ENCODE measurements at regions not wholly inside any gene's neighbourhood (a gene's known extent, or its start where the extent isn't known, plus 50 kb on each side); places are given as distances from the start of the nearest gene placed in this dataset.
"Not testable (repeated sequence)": the region's sequence is repeated elsewhere in the genome, so short reads cannot be mapped to it uniquely, and the experiment has no call there.

- DNase-seq, result not testable (repeated sequence)
Measured at GRCh38 chr2:12569929-12570328, 146.8 kb upstream of the TRIB2 start.

GRCh38 chr2:12577091-12577490 lies 139.6 kb upstream of the TRIB2 start:
- no peak for DNase-seq

GRCh38 chr2:12577567-12578253 lies 139.0 kb upstream of the TRIB2 start:
- DNase-seq, result no peak

- no peak for DNase-seq
Measured at GRCh38 chr2:12579018-12579417, 137.7 kb upstream of the TRIB2 start.

GRCh38 chr2:12584338-12584737 lies 132.4 kb upstream of the TRIB2 start:
- no peak for DNase-seq

GRCh38 chr2:12585784-12586183 lies 131.0 kb upstream of the TRIB2 start:
- no peak for DNase-seq

- no peak for DNase-seq
Measured at GRCh38 chr2:12587228-12587627, 129.5 kb upstream of the TRIB2 start.

- no peak for DNase-seq
Measured at GRCh38 chr2:12587729-12588522, 128.8 kb upstream of the TRIB2 start.

GRCh38 chr2:12588986-12589385 lies 127.8 kb upstream of the TRIB2 start:
- DNase-seq, result no peak

GRCh38 chr2:12589802-12590320 lies 126.9 kb upstream of the TRIB2 start:
- no peak for DNase-seq

GRCh38 chr2:12592296-12592695 lies 124.4 kb upstream of the TRIB2 start:
- no peak for DNase-seq

GRCh38 chr2:12594590-12594989 lies 122.1 kb upstream of the TRIB2 start:
- no peak for DNase-seq

GRCh38 chr2:12596771-12597170 lies 120.0 kb upstream of the TRIB2 start:
- DNase-seq, result no peak

- DNase-seq, result no peak
Measured at GRCh38 chr2:12597610-12598009, 119.1 kb upstream of the TRIB2 start.

GRCh38 chr2:12602661-12603060 lies 114.1 kb upstream of the TRIB2 start:
- no peak for DNase-seq

- DNase-seq, result no peak
Measured at GRCh38 chr2:12603781-12604295, 112.9 kb upstream of the TRIB2 start.

- no peak for DNase-seq
Measured at GRCh38 chr2:12604341-12604740, 112.4 kb upstream of the TRIB2 start.

GRCh38 chr2:12605366-12605765 lies 111.4 kb upstream of the TRIB2 start:
- DNase-seq, result no peak

GRCh38 chr2:12605936-12606335 lies 110.8 kb upstream of the TRIB2 start:
- no peak for DNase-seq

GRCh38 chr2:12606472-12607000 lies 110.2 kb upstream of the TRIB2 start:
- no peak for DNase-seq

GRCh38 chr2:12607971-12608370 lies 108.8 kb upstream of the TRIB2 start:
- DNase-seq, result no peak

GRCh38 chr2:12610314-12610713 lies 106.4 kb upstream of the TRIB2 start:
- DNase-seq, result no peak

- no peak for DNase-seq
Measured at GRCh38 chr2:12612168-12612567, 104.6 kb upstream of the TRIB2 start.

GRCh38 chr2:12612671-12613070 lies 104.1 kb upstream of the TRIB2 start:
- no peak for DNase-seq
